Psoas muscle (tissue), 7 donors: ENCODE measurements at regions not wholly inside any gene's neighbourhood (a gene's known extent, or its start where the extent isn't known, plus 50 kb on each side); places are given as distances from the start of the nearest gene placed in this dataset.

ENCODE experiments used
- ATAC-seq, 4 donors: fragments of 200-7000 bp; cut with Tn5 transposase; one replicate each; pipeline ENCODE4 v1.9.1; 2020; ENCODE audit warnings: moderate library complexity in 3 of 4, mild to moderate bottlenecking in 2 of 4
- DNase-seq, 2 donors: peaks; one replicate each; pipeline ENCODE4 v3.0.0-alpha.2; 2020
- H3K27ac ChIP-seq: fragments of 200-600 bp; one replicate; pipeline ENCODE4 v1.8.0; 2022
- H3K27me3 ChIP-seq, 3 donors: fragments of 200-600 bp in 1 of 3; one replicate each; pipeline versions ENCODE4 v1.6.1 to v1.8.0; 2013 to 2022; ENCODE audit warnings: low read length in 2 of 3, mild to moderate bottlenecking in 2 of 3, moderate library complexity in 1 of 3; ENCODE audit not compliant: insufficient read depth in 3 of 3
- H3K36me3 ChIP-seq, 2 donors: fragments of 200-600 bp in 1 of 2; one replicate each; pipeline versions ENCODE4 v1.6.1 to v1.8.0; 2013 to 2022; ENCODE audit warnings: low read depth in 1 of 2, mild to moderate bottlenecking in 1 of 2, moderate library complexity in 1 of 2; ENCODE audit not compliant: insufficient read depth in 1 of 2
- H3K4me1 ChIP-seq: fragments of 200-600 bp; one replicate; pipeline ENCODE4 v1.8.0; 2022
- H3K4me3 ChIP-seq: fragments of 200-600 bp; one replicate; pipeline ENCODE4 v1.8.0; 2022; ENCODE audit warnings: mild to moderate bottlenecking
- H3K9me3 ChIP-seq: fragments of 200-600 bp; one replicate; pipeline ENCODE4 v1.8.0; 2022
- WGBS, 3 donors: extraction: QIAGEN DNeasy Blood & Tissue Kit; methylation state at CpG; one replicate each; pipeline versions ENCODE4 v1.1.6 to v1.1.7; 2013; 5-methylcytosine and 5-hydroxymethylcytosine counted together
- intact Hi-C, 2 donors: fragments of 100-400 bp; cut with DNase I; formaldehyde crosslinking; loops; one replicate each; pipeline versions ENCODE4 v1.11.0 to v1.14.2; 2022
- TF ChIP-seq, protein P1 (sequence below): fragments of 200-600 bp; IDR thresholded peaks from one replicate; pipeline ENCODE4 v1.8.0; 2022; ENCODE audit warnings: antibody characterized with exemption
- donor health status: healthy with polysubstance abuse.
- donor health status: DM: no; HTN: no; CAD: no; lungs with moderate emphysema.
- donor health status: Bipolar disorder and iron deficiency.
- donor health status: healthy.
- donor health status: DM: yes; HTN: yes; CAD: no.
- donor health status: DM: no; HTN: no; CAD: no.
- donor health status: DM: yes; HTN: yes; CAD: no.

DNA sequence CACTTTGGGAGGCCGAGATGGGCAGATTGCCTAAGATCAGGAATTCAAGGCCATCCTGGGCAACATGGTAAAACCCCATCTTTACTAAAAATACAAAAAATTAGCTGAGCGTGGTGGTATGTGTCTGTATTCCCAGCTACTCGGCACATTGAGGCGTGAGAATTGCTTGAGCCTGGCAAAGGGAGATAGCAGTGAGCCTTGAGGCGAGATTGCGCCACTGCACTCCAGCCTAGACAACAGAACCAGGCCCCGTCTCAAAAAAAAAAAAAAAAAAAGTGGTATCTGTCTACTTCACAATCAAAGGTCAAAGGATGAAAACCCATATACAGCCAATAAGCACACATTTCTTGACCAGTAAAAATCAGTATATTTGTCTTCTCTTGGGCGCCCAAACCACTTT, 728.5 kb upstream of the ADAMTS16 start:
- no peaks in the 10 kb centered on the region for H3K4me1 ChIP-seq
- TF ChIP-seq, protein P1, sequence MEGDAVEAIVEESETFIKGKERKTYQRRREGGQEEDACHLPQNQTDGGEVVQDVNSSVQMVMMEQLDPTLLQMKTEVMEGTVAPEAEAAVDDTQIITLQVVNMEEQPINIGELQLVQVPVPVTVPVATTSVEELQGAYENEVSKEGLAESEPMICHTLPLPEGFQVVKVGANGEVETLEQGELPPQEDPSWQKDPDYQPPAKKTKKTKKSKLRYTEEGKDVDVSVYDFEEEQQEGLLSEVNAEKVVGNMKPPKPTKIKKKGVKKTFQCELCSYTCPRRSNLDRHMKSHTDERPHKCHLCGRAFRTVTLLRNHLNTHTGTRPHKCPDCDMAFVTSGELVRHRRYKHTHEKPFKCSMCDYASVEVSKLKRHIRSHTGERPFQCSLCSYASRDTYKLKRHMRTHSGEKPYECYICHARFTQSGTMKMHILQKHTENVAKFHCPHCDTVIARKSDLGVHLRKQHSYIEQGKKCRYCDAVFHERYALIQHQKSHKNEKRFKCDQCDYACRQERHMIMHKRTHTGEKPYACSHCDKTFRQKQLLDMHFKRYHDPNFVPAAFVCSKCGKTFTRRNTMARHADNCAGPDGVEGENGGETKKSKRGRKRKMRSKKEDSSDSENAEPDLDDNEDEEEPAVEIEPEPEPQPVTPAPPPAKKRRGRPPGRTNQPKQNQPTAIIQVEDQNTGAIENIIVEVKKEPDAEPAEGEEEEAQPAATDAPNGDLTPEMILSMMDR, result no peak
- WGBS, 3 donors, result 84 to 85% (median 85%) methylated on average over 8 of the region's 8 CpGs
- H3K4me3 ChIP-seq, result no peak overlapping the region
- H3K27me3 ChIP-seq, result peaks cover 0 to 3% (median 0%) of the 10 kb centered on the region in 3 donors
- H3K36me3 ChIP-seq, result no peaks in the 10 kb centered on the region
- H3K9me3 ChIP-seq, result no peaks in the 10 kb centered on the region
- ATAC-seq (no peak), DNase-seq (no peak)
- H3K27ac ChIP-seq, result no peak overlapping the region
- intact Hi-C loops, result no loop called here

DNA sequence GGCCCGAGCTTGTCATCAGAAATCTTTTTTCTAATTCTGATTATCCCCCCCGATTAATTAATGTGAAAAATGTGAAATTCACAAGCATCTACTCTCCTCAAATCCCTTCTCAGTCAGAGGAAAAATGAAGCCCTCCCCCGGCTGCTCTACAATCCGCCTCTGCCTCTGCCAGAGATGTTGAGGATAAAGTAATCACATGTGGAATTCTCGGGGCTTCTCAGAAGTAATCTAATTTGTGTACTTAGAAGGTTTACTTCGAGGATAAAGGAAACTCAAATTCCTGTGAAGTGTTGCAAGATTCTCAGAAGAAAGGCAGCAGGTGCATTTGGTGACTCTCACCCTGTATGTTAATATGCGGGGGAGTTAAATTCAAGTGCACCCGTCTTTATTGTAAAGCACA, 726.1 kb upstream of the ADAMTS16 start:
- WGBS, 3 donors, result 45 to 51% (median 45%) methylated on average over 8 of the region's 8 CpGs

DNA sequence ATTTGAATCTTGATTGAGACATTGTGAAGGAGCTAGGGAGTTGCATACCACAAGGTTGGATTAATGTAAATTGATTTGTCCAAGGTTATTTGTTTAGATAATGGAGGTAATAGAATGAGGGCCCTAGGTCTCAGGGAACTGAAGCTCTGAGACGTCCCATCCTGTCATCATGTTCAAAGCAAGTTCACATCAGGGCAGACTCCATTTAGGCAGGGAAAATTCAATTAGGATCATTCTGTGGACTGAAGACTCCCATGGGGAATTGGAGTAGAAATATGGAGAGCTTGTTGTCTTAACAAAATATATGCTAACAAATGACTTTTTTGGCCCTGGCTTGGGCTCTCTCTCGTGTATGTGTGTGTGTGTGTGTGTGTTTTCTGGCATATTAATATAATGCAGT, 722.0 kb upstream of the ADAMTS16 start:
- Histone ChIP-seq H3K27ac (no peak overlapping the region), H3K9me3 (no peaks in the 10 kb centered on the region), H3K27me3 (no peaks in the 10 kb centered on the region), H3K4me3 (no peak overlapping the region), H3K36me3 (no peaks in the 10 kb centered on the region), H3K4me1 (no peaks in the 10 kb centered on the region)
- no peak for ATAC-seq
- 10 to 13% (median 11%) methylated on average over 2 of the region's 2 CpGs for WGBS, 3 donors
- TF ChIP-seq, protein P1, result no peak
- intact Hi-C loops, result no loop called here
- DNase-seq, result no peak

More for the DNA sequence above, 726.1 kb upstream of the ADAMTS16 start:
- intact Hi-C loops, result no loop called here
- Histone ChIP-seq H3K36me3 (no peaks in the 10 kb centered on the region), H3K4me3 (no peak overlapping the region), H3K9me3 (no peaks in the 10 kb centered on the region), H3K27ac (no peak overlapping the region), H3K27me3 (no peaks in the 10 kb centered on the region), H3K4me1 (no peaks in the 10 kb centered on the region)
- no peak for DNase-seq
- TF ChIP-seq, protein P1, result no peak
- no peak for ATAC-seq

DNA sequence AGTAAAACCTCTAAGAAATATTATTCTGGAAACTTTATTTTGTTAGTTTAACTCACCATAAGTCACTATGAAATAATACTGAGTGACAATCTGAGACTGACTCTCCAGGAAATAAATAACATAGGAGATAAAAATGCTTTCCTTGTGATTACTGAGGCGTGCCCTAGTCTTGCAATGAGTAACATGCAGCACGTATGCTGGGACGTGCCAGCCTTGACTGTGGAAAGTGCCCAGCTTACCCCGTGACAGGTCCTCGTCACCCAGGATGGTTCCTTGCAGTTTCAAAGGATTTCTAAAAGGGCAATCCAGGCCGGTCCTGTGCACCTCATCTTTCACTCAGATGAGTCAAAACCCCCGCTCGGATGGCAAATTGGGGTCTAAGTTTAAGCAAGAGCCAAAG, 720.8 kb upstream of the ADAMTS16 start:
- no peaks in the 10 kb centered on the region for H3K36me3 ChIP-seq
- no peaks in the 10 kb centered on the region for H3K4me1 ChIP-seq
- intact Hi-C loops, result no loop called here
- TF ChIP-seq, protein P1, result no peak
- DNase-seq (no peak), ATAC-seq (no peak)
- H3K4me3 ChIP-seq, result no peak overlapping the region
- no peak overlapping the region for H3K27ac ChIP-seq
- no peaks in the 10 kb centered on the region for H3K9me3 ChIP-seq
- H3K27me3 ChIP-seq, result no peaks in the 10 kb centered on the region
- 72 to 83% (median 75%) methylated on average over 8 of the region's 8 CpGs for WGBS, 3 donors

DNA sequence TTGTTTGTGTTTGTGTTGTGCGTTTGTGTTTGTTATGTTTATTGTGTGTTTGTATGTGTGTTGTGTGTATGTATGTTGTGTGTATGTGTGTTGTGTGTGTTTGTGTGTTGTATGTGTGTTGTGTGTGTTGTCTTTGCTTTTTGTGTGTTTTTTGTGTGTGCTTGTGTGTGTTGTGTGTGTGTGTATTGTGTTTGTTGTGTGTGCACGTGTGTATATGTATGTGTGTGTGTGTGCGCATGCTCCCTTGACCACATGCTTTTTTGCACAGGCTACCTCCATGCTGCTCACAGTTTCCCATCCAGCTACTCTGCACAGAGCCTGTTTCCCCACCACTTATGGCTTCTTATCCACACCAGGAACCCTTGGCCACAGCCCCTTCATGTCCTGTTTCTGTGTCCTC, 720.0 kb upstream of the ADAMTS16 start:
- ATAC-seq, result no peak
- H3K4me1 ChIP-seq, result no peaks in the 10 kb centered on the region
- whole genome bisulfite sequencing, 3 donors, result 92 to 96% (median 95%) methylated on average over 3 of the region's 3 CpGs

More for the DNA sequence above, 720.0 kb upstream of the ADAMTS16 start:
- no peaks in the 10 kb centered on the region for H3K9me3 ChIP-seq
- no peak overlapping the region for H3K27ac ChIP-seq
- intact Hi-C loops, result no loop called here
- H3K4me3 ChIP-seq, result no peak overlapping the region
- no peaks in the 10 kb centered on the region for H3K36me3 ChIP-seq
- no peak for DNase-seq
- TF ChIP-seq, protein P1, result no peak
- H3K27me3 ChIP-seq, result no peaks in the 10 kb centered on the region
